ENCODE measurements at regions not wholly inside any gene's neighbourhood (a gene's known extent, or its start where the extent isn't known, plus 50 kb on each side); places are given as distances from the start of the nearest gene placed in this dataset.
"Not testable (repeated sequence)": the region's sequence is repeated elsewhere in the genome, so short reads cannot be mapped to it uniquely, and the experiment has no call there.

DNA sequence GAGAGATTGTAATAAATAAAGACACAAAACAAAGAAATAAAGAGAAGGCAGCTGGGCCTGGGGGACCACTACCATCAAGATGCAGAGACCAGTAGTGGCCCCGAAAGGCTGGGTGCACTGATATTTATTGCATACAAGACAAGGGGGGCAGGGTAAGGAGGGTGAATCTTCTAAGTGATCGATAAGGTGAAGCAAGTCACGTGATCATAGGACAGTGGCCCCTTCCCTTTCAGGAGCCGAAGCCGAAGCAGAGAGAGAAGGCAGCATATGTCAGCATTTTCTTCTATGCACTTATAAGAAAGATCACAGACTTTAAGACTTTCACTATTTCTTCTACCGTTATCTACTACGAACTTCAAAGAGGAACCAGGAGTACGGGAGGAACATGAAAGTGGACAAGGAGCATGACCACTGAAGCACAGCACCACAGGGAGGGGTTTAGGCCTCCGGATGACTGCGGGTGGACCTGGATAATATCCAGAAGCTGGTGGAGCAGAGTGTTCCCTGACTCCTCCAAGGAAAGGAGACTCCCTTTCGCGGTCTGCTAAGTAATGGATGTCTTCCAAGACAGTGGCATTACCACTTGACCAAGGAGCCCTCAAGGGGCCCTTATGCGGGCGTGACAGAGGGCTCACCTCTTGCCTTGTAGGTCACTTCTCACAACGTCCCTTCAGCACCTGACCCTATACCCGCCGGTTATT, 126.4 kb downstream of the RBM46 start:
- not testable (repeated sequence) for H3K4me1 Mint-ChIP-seq, H3K36me3 Mint-ChIP-seq, H3K4me3 Mint-ChIP-seq, H3K27me3 Mint-ChIP-seq, H3K9me3 Mint-ChIP-seq, H3K27ac Mint-ChIP-seq, DNase-seq

DNA sequence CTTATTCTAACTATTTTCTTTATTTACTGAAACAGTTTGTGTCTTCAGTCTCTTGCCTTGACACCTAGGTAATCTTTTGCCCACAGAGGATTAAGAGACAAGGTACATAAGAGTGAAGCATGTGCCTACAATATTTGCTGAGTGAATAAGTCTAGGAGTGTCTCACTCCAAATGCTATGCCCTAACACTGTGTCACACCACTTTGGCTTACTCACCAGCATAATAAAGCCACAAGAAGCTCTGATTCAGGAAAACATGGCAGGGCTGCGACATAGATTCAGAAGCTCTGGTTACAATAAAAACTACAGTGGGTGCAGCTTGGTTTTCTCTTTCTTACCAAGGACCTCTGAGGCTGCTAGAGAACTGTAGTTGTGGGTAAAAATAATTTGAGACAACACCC, 127.1 kb downstream of the RBM46 start:
- H3K27me3 Mint-ChIP-seq = no peaks in the 10 kb centered on the region
- no peak overlapping the region for H3K4me3 Mint-ChIP-seq
- H3K9me3 Mint-ChIP-seq = peaks cover 2% of the 10 kb centered on the region

GRCh38 chr4:154911097-154911496, 130.0 kb downstream of the RBM46 start:
- Mint-ChIP-seq H3K4me1 (no peaks in the 10 kb centered on the region), H3K9me3 (peaks cover 1% of the 10 kb centered on the region), H3K36me3 (no peaks in the 10 kb centered on the region), H3K4me3 (no peak overlapping the region), H3K27me3 (no peaks in the 10 kb centered on the region), H3K27ac (no peak overlapping the region)
- DNase-seq = no peak

More for the DNA sequence above, 127.1 kb downstream of the RBM46 start:
- no peaks in the 10 kb centered on the region for H3K36me3 Mint-ChIP-seq
- DNase-seq = no peak
- H3K4me1 Mint-ChIP-seq = no peaks in the 10 kb centered on the region
- no peak overlapping the region for H3K27ac Mint-ChIP-seq

- no peak overlapping the region for H3K27ac Mint-ChIP-seq
- no peak for DNase-seq
- H3K4me3 Mint-ChIP-seq = no peak overlapping the region
- no peaks in the 10 kb centered on the region for H3K36me3 Mint-ChIP-seq
- no peaks in the 10 kb centered on the region for H3K27me3 Mint-ChIP-seq
- H3K9me3 Mint-ChIP-seq = no peaks in the 10 kb centered on the region
- H3K4me1 Mint-ChIP-seq = no peaks in the 10 kb centered on the region
These were observed 130.6 kb downstream of the RBM46 start for GRCh38 chr4:154911608-154912098.

DNA sequence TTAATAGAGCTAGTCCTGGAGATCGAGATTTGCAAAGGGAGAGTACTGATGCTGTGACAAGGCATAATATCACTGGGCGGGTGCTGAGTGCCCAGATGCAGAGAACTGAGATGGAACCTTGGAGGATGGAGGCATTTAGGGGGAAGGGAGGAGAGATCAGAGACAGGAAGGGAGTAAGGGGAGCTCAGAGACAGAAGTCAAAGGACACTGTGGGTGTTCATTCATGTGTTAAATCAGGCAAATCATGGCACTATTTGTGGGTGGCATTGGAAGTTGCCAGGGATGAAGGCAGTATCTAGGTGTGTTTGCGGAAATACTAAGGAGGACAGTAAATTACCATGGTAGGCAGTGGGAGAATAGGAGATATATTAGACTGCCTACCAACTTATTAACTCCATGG, 135.0 kb downstream of the RBM46 start:
- no peak for DNase-seq
- H3K27me3 Mint-ChIP-seq = no peaks in the 10 kb centered on the region
- no peaks in the 10 kb centered on the region for H3K9me3 Mint-ChIP-seq
- no peaks in the 10 kb centered on the region for H3K4me1 Mint-ChIP-seq
- no peaks in the 10 kb centered on the region for H3K36me3 Mint-ChIP-seq
- H3K27ac Mint-ChIP-seq = no peak overlapping the region
- no peak overlapping the region for H3K4me3 Mint-ChIP-seq

- Mint-ChIP-seq H3K9me3 (peaks cover 8% of the 10 kb centered on the region), H3K4me1 (no peaks in the 10 kb centered on the region), H3K27ac (no peak overlapping the region), H3K36me3 (no peaks in the 10 kb centered on the region), H3K27me3 (no peaks in the 10 kb centered on the region), H3K4me3 (no peak overlapping the region)
- no peak for DNase-seq
These were observed 146.1 kb downstream of the RBM46 start for GRCh38 chr4:154927126-154927680.

GRCh38 chr4:154928640-154929257, 147.7 kb downstream of the RBM46 start:
- H3K4me1 Mint-ChIP-seq = no peaks in the 10 kb centered on the region
- H3K36me3 Mint-ChIP-seq = no peaks in the 10 kb centered on the region
- H3K9me3 Mint-ChIP-seq = peaks cover 9% of the 10 kb centered on the region
- no peak overlapping the region for H3K4me3 Mint-ChIP-seq
- no peak overlapping the region for H3K27ac Mint-ChIP-seq
- no peaks in the 10 kb centered on the region for H3K27me3 Mint-ChIP-seq
- no peak for DNase-seq

DNA sequence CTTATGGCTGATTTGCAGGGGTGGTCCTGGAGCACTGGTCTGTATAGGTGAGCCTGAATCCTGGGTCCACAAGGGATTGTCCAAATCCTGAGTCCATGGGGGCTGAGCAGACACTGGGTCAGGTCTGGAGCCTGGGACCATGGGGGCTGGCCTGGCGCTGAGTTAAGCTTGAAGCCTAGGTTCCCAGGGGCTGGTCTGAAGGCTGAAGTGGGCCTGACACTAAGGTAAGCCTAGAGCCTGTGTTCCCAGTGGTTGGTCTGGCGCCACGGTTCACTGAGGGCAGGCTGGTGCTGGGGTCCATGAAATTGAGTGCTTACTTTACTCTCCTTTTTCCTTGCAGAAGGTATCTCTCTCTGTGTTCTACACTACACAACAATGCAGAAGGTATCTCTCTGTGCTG, 155.8 kb downstream of the RBM46 start:
- Mint-ChIP-seq H3K9me3 (peaks cover 20% of the 10 kb centered on the region), H3K36me3 (no peaks in the 10 kb centered on the region), H3K27me3 (peaks cover 9% of the 10 kb centered on the region), H3K27ac (no peak overlapping the region), H3K4me3 (no peak overlapping the region), H3K4me1 (no peaks in the 10 kb centered on the region)
- DNase-seq = no peak

GRCh38 chr4:154939851-154940250, 158.8 kb downstream of the RBM46 start:
- Mint-ChIP-seq H3K9me3 (peaks cover 13% of the 10 kb centered on the region), H3K27me3 (peaks cover 9% of the 10 kb centered on the region), H3K4me3 (no peak overlapping the region), H3K27ac (no peak overlapping the region), H3K4me1 (no peaks in the 10 kb centered on the region), H3K36me3 (no peaks in the 10 kb centered on the region)
- DNase-seq = no peak

DNA sequence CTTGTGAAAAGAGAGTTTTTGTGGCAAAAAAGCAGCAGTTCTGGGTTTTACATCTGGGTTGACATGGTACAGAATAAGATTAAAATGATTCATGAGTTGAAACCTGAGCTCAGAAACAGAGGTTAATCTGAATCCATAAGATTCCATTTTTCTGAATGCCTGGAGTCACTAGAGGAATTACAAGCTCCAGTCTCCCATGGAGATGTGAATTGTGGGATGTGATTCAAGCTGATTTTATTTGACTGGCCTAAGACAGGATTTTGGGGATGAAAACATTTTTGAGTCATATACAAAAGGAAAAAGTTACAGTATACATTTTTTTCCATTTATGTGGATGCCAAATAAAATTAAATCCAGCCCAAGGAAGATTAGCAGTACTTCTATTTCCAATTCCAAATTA, 161.1 kb downstream of the RBM46 start:
- Mint-ChIP-seq H3K36me3 (no peaks in the 10 kb centered on the region), H3K4me3 (no peak overlapping the region), H3K27me3 (peaks cover 7% of the 10 kb centered on the region), H3K27ac (no peak overlapping the region), H3K4me1 (no peaks in the 10 kb centered on the region), H3K9me3 (peaks cover 2% of the 10 kb centered on the region)
- no peak for DNase-seq

DNA sequence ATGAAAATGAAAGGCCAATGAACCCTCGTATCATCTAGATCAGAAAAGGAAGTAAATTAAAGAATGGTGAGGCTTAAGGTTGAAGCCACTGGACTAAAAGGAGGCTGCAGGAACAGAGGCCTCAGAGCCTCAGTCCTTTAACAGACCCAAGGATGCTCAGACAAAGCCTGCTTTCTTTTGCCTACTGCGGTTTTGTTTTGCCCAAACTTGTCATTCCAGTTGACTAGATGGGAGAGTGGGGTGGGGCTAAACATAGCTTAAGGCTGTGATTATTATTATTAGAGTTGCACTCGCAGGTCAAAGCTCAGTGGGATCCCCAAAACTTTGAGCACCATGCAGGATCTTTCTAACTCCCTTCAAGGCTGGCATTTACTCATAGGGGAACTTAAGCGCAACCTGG, 163.9 kb downstream of the RBM46 start:
- no peaks in the 10 kb centered on the region for H3K27me3 Mint-ChIP-seq
- H3K36me3 Mint-ChIP-seq = no peaks in the 10 kb centered on the region
- no peaks in the 10 kb centered on the region for H3K4me1 Mint-ChIP-seq
- no peak overlapping the region for H3K4me3 Mint-ChIP-seq
- H3K27ac Mint-ChIP-seq = no peak overlapping the region
- no peak for DNase-seq
- peaks cover under 1% of the 10 kb centered on the region for H3K9me3 Mint-ChIP-seq

DNA sequence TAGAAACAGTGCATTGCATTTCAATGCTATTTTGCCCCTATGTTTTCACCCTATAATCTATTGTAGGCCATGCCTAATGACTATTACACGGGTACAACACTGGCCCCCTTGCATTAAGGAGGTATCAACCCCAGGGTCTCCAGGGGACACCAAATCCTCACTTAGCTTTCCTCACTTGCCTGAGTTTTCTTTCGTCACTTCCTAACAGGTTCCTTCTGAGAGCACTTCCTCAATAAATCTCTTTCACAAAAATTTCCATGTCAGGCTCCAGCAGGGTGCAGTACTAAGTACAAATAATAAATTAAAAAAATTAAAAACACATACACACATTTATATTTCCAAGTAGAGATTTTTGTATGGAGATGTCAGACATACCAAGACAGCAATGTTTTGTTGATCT, 165.0 kb downstream of the RBM46 start:
- peaks cover 5% of the 10 kb centered on the region for H3K9me3 Mint-ChIP-seq
- no peaks in the 10 kb centered on the region for H3K4me1 Mint-ChIP-seq
- H3K36me3 Mint-ChIP-seq = no peaks in the 10 kb centered on the region
- no peak for DNase-seq
- no peaks in the 10 kb centered on the region for H3K27me3 Mint-ChIP-seq
- H3K27ac Mint-ChIP-seq = no peak overlapping the region
- no peak overlapping the region for H3K4me3 Mint-ChIP-seq

DNA sequence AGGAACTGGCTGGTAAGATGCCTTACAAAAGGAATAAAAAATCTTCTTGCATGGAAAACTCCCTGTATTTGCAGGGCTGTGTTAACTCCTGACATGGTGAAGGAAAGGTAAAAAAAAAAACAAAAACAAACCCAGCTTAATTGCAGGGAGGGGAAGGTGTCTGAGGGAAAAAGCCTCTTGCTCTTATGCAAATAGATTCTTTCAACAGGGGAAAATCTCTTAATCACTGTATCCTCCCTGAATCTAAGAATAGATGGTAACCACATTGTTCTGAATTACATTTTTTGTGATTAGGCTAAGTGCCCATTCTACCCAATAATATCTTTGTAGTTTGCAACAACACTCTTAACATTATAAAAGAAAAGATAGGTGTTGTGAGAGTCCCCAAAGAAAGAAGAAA, 172.6 kb downstream of the RBM46 start:
- H3K27ac Mint-ChIP-seq = no peak overlapping the region
- H3K36me3 Mint-ChIP-seq = no peaks in the 10 kb centered on the region
- H3K27me3 Mint-ChIP-seq = no peaks in the 10 kb centered on the region
- H3K4me1 Mint-ChIP-seq = no peaks in the 10 kb centered on the region
- H3K4me3 Mint-ChIP-seq = no peak overlapping the region
- peaks cover 11% of the 10 kb centered on the region for H3K9me3 Mint-ChIP-seq
- DNase-seq = no peak

- Mint-ChIP-seq H3K4me3 (no peak overlapping the region), H3K4me1 (no peaks in the 10 kb centered on the region), H3K9me3 (peaks cover 11% of the 10 kb centered on the region), H3K27ac (no peak overlapping the region), H3K36me3 (no peaks in the 10 kb centered on the region), H3K27me3 (no peaks in the 10 kb centered on the region)
- no peak for DNase-seq
These were observed 173.0 kb downstream of the RBM46 start for GRCh38 chr4:154954117-154954516.

- DNase-seq = no peak
- peaks cover 5% of the 10 kb centered on the region for H3K9me3 Mint-ChIP-seq
- no peaks in the 10 kb centered on the region for H3K27me3 Mint-ChIP-seq
- no peak overlapping the region for H3K27ac Mint-ChIP-seq
- H3K36me3 Mint-ChIP-seq = no peaks in the 10 kb centered on the region
- no peaks in the 10 kb centered on the region for H3K4me1 Mint-ChIP-seq
- no peak overlapping the region for H3K4me3 Mint-ChIP-seq
These were observed 177.0 kb downstream of the RBM46 start for GRCh38 chr4:154958121-154958520.

Data from activated naive CD8-positive, alpha-beta T cell treated with anti-CD3 and anti-CD28 coated beads for 36 hours (primary cell).